ENCODE measurements at regions not wholly inside any gene's neighbourhood (a gene's known extent, or its start where the extent isn't known, plus 50 kb on each side); places are given as distances from the start of the nearest gene placed in this dataset.

DNA sequence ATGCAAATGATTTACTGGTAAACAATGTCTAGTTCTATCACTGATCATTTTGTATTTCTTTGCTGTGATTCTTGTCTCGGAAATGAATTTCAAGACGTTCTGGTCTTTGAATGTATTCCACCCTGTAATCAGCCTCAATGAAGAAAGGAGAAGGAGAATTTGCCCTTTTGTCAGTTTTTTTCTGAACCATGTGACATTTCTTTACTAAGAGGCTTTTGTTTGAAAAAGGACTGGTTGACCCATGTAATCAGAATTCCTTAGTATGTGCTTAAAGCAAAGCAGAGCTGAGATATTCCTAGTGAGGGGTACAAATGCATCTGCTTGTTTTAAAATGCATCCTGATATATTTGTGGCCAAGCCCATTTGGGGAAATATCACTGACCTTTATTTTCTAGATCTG, 581.6 kb downstream of the ETV1 start:
- TF ChIP-seq POLR2A (IDR thresholded peaks at IDR 0.05) (no peak), POLR2AphosphoS5 (IDR thresholded peaks at IDR 0.05) (no peak)
- TF ChIP-seq, protein P1, sequence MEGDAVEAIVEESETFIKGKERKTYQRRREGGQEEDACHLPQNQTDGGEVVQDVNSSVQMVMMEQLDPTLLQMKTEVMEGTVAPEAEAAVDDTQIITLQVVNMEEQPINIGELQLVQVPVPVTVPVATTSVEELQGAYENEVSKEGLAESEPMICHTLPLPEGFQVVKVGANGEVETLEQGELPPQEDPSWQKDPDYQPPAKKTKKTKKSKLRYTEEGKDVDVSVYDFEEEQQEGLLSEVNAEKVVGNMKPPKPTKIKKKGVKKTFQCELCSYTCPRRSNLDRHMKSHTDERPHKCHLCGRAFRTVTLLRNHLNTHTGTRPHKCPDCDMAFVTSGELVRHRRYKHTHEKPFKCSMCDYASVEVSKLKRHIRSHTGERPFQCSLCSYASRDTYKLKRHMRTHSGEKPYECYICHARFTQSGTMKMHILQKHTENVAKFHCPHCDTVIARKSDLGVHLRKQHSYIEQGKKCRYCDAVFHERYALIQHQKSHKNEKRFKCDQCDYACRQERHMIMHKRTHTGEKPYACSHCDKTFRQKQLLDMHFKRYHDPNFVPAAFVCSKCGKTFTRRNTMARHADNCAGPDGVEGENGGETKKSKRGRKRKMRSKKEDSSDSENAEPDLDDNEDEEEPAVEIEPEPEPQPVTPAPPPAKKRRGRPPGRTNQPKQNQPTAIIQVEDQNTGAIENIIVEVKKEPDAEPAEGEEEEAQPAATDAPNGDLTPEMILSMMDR (IDR thresholded peaks at IDR 0.05), result no peak

Measured in sigmoid colon (tissue), 4 donors.